Gastroesophageal sphincter (tissue), 3 donors: ENCODE measurements at regions not wholly inside any gene's neighbourhood (a gene's known extent, or its start where the extent isn't known, plus 50 kb on each side); places are given as distances from the start of the nearest gene placed in this dataset.

ENCODE experiments used
- CTCF ChIP-seq, 4 experiments: fragments of 200-600 bp in 2 of 4; fragments of 450-650 bp in 2 of 4; sonication (generic) in 1 of 4; IDR thresholded peaks; one replicate each; pipeline ENCODE4 v1.5.1; 2017 to 2019; ENCODE audit warnings: antibody characterized with exemption in 4 of 4, mild to moderate bottlenecking in 2 of 4, moderate library complexity in 2 of 4
- EP300 ChIP-seq: sonication (generic); formaldehyde crosslinking; IDR thresholded peaks from one replicate; pipeline ENCODE4 v1.6.1; 2017; ENCODE audit warnings: antibody characterized with exemption, mild to moderate bottlenecking
- POLR2A ChIP-seq, 2 donors: fragments of 450-650 bp; IDR thresholded peaks; one replicate each; pipeline ENCODE4 v1.6.1; 2017; ENCODE audit warnings: antibody characterized with exemption in 2 of 2, mild to moderate bottlenecking in 2 of 2, moderate library complexity in 1 of 2

GRCh38 chr1:121519042-121519755, 334.4 kb downstream of the SRGAP2C start:
- no peak for TF ChIP-seq EP300
- TF ChIP-seq CTCF (IDR thresholded peaks at IDR 0.05): no peak
- TF ChIP-seq POLR2A (IDR thresholded peaks at IDR 0.05): no peak
